Brain microvascular endothelial cell (primary cell): ENCODE measurements at regions not wholly inside any gene's neighbourhood (a gene's known extent, or its start where the extent isn't known, plus 50 kb on each side); places are given as distances from the start of the nearest gene placed in this dataset.

Source experiments
- DNase-seq: peaks from one replicate; pipeline ENCODE4 v3.0.0-alpha.2; 2020
- H3K27ac ChIP-seq: fragments of 250-450 bp; sonication (Bioruptor Pico); 2 replicates; pipeline ENCODE4 v1.5.1; 2020; ENCODE audit warnings: mild to moderate bottlenecking, moderate library complexity
- H3K27me3 ChIP-seq: fragments of 250-450 bp; sonication (Bioruptor Pico); replicated peaks from 2 replicates; pipeline ENCODE4 v1.5.1; 2020; ENCODE audit warnings: mild to moderate bottlenecking
- H3K36me3 ChIP-seq: fragments of 250-450 bp; sonication (Bioruptor Pico); replicated peaks from 2 replicates; pipeline ENCODE4 v1.5.1; 2020; ENCODE audit warnings: mild to moderate bottlenecking
- H3K4me3 ChIP-seq: 2 replicates; pipeline ENCODE4 v1.5.1; 2011; ENCODE audit warnings: low read depth, mild to moderate bottlenecking, control low read depth, low read length, moderate library complexity
- CTCF ChIP-seq: IDR thresholded peaks from 2 replicates; pipeline ENCODE4 v1.5.1; 2011; ENCODE audit warnings: low read depth, mild to moderate bottlenecking, moderate library complexity, low read length, control low read depth, inconsistent platforms; ENCODE audit errors: missing control alignments
- in situ Hi-C: cut with HindIII; loops from 2 replicates; pipeline ENCODE4 v1.10.0; 2017; ENCODE audit warnings: low sequenced_read_pairs, low pct_ligation_motif_present

GRCh38 chr2:6654279-6654678 is 211.4 kb downstream of the CMPK2 start:
- Histone ChIP-seq H3K4me3 (no peak overlapping the region), H3K27ac (no peak overlapping the region), H3K36me3 (no peaks in the 10 kb centered on the region), H3K27me3 (no peaks in the 10 kb centered on the region)
- no peak for DNase-seq
- in situ Hi-C loops: no loop called here
- no peak for TF ChIP-seq CTCF

GRCh38 chr2:6656633-6657032 is 209.1 kb downstream of the CMPK2 start:
- in situ Hi-C loops: no loop called here
- no peak for DNase-seq
- TF ChIP-seq CTCF: no peak

GRCh38 chr2:6657136-6657535 is 208.6 kb downstream of the CMPK2 start:
- Histone ChIP-seq H3K27ac (no peak overlapping the region), H3K4me3 (no peak overlapping the region), H3K36me3 (no peaks in the 10 kb centered on the region), H3K27me3 (no peaks in the 10 kb centered on the region)
- DNase-seq: no peak
- in situ Hi-C loops: no loop called here
- no peak for TF ChIP-seq CTCF

More at GRCh38 chr2:6656633-6657032, 209.1 kb downstream of the CMPK2 start:
- Histone ChIP-seq H3K27ac (no peak overlapping the region), H3K36me3 (no peaks in the 10 kb centered on the region), H3K4me3 (no peak overlapping the region), H3K27me3 (no peaks in the 10 kb centered on the region)

GRCh38 chr2:6657855-6658254 is 207.9 kb downstream of the CMPK2 start:
- Histone ChIP-seq H3K27me3 (no peaks in the 10 kb centered on the region), H3K27ac (no peak overlapping the region), H3K36me3 (no peaks in the 10 kb centered on the region), H3K4me3 (no peak overlapping the region)
- in situ Hi-C loops: no loop called here
- DNase-seq: no peak
- TF ChIP-seq CTCF: no peak

GRCh38 chr2:6664332-6665061 is 201.2 kb downstream of the CMPK2 start:
- DNase-seq: no peak
- in situ Hi-C loops: no loop called here
- Histone ChIP-seq H3K4me3 (no peak overlapping the region), H3K36me3 (no peaks in the 10 kb centered on the region), H3K27ac (no peak overlapping the region), H3K27me3 (no peaks in the 10 kb centered on the region)
- TF ChIP-seq CTCF: no peak
